K562 (cell line): ENCODE measurements at regions not wholly inside any gene's neighbourhood (a gene's known extent, or its start where the extent isn't known, plus 50 kb on each side); places are given as distances from the start of the nearest gene placed in this dataset.

Experiments
- ATAC-seq: fragments of 200-7000 bp; cut with Tn5 transposase; 3 replicates; pipeline ENCODE4 v1.9.1; 2020; ENCODE audit warnings: moderate library complexity
- BruUV-seq: library from RNA; stranded (reverse); fragments of 400-500 nt; replicated peaks from 2 replicates; lab custom pipeline; 2021; lab: Mats Ljungman, UMichigan
- CTCF ChIA-PET: fragments of 300-600 bp; formaldehyde crosslinking; extraction: SDS; loops from one replicate; lab custom pipeline; 2021; ENCODE audit warnings: low intra/inter-chr PET ratio; lab: Yijun Ruan, JAX
- POLR2A ChIA-PET: fragments of 300-600, 350-650 bp; sonication (Branson Sonifier 250); formaldehyde crosslinking; extraction: SDS; loops from one replicate; lab custom pipeline; 2021; ENCODE audit warnings: antibody characterized with exemption, inconsistent platforms; lab: Yijun Ruan, JAX
- DNase-seq, 4 experiments: peaks; one replicate each; pipeline versions ENCODE4 v3.0.0 to v3.0.0-alpha.2; 2011 to 2018; ENCODE audit warnings: low spot score in 3 of 4, mixed read lengths in 3 of 4; ENCODE audit errors: extremely low read depth in 1 of 4
- FAIRE-seq: peaks from 2 replicates; lab custom pipeline; 2011; peaks lifted over from hg19 to GRCh38; lab: Jason Lieb, UNC
- H2AFZ ChIP-seq: 2 replicates; pipeline ENCODE4 v1.6.0; 2011; ENCODE audit warnings: low read depth, low read length, control low read depth, inconsistent platforms
- H3K27ac ChIP-seq: fragments of 200-600 bp; 3 replicates; pipeline ENCODE4 v1.8.0; 2011; ENCODE audit warnings: low read depth, mild to moderate bottlenecking, control low read depth, inconsistent platforms, low read length, moderate library complexity, mixed read lengths; ENCODE audit errors: extremely low read depth
- H3K27me3 ChIP-seq, 2 experiments: fragments of 300-600 bp in 1 of 2; 2 replicates in 1 of 2; 3 replicates in 1 of 2; pipeline versions ENCODE4 v1.6.0 to v1.8.0; 2011; ENCODE audit warnings: inconsistent platforms in 2 of 2, low read length in 2 of 2, mild to moderate bottlenecking in 1 of 2, mixed read lengths in 1 of 2, moderate library complexity in 1 of 2; ENCODE audit not compliant: control insufficient read depth in 2 of 2, insufficient read depth in 2 of 2
- H3K36me3 ChIP-seq: fragments of 300-600 bp; 3 replicates; pipeline ENCODE4 v1.8.0; 2011; ENCODE audit warnings: mild to moderate bottlenecking, low read length, inconsistent platforms; ENCODE audit not compliant: control insufficient read depth, insufficient read depth
- H3K4me1 ChIP-seq, 2 experiments: fragments of 200-600 bp in 1 of 2; replicated peaks in 1 of 2; 2 replicates in 1 of 2; 3 replicates in 1 of 2; pipeline versions ENCODE4 v1.5.1 to v1.8.0; 2011; ENCODE audit warnings: inconsistent platforms in 2 of 2, low read length in 2 of 2, mild to moderate bottlenecking in 1 of 2, mixed read lengths in 1 of 2, moderate library complexity in 1 of 2; ENCODE audit not compliant: control insufficient read depth in 2 of 2, insufficient read depth in 2 of 2
- H3K4me2 ChIP-seq: 2 replicates; pipeline ENCODE4 v1.6.1; 2011; ENCODE audit warnings: low read length, control low read depth, inconsistent platforms, mixed read lengths; ENCODE audit not compliant: insufficient read depth
- H3K4me3 ChIP-seq: fragments of 200-600 bp; sonication (generic), shearing (Covaris generic); 2 replicates; pipeline ENCODE4 v1.5.1; 2016; ENCODE audit warnings: control low read depth, inconsistent platforms
- H3K79me2 ChIP-seq: fragments of 200-600 bp; 3 replicates; pipeline ENCODE4 v1.8.0; 2011; ENCODE audit warnings: low read length, inconsistent platforms; ENCODE audit not compliant: control insufficient read depth, insufficient read depth
- H3K9ac ChIP-seq, 2 experiments: 2 replicates each; pipeline versions ENCODE4 v1.6.0 to v1.6.1; 2011; ENCODE audit warnings: low read depth in 2 of 2, low read length in 2 of 2, control low read depth in 1 of 2, inconsistent platforms in 1 of 2, mild to moderate bottlenecking in 1 of 2, mixed read lengths in 1 of 2; ENCODE audit not compliant: insufficient read depth in 1 of 2
- H3K9me1 ChIP-seq: one replicate; pipeline ENCODE4 v1.6.0; 2011; ENCODE audit warnings: inconsistent platforms, mild to moderate bottlenecking, low read length, moderate library complexity; ENCODE audit not compliant: control insufficient read depth, insufficient read depth
- H3K9me3 ChIP-seq: replicated peaks from 2 replicates; pipeline ENCODE4 v1.5.1; 2011; ENCODE audit warnings: low read depth, low read length, inconsistent platforms; ENCODE audit not compliant: control insufficient read depth, insufficient read depth
- H4K20me1 ChIP-seq: replicated peaks from 2 replicates; pipeline ENCODE4 v1.6.1; 2011; ENCODE audit warnings: low read length, inconsistent platforms, mixed read lengths; ENCODE audit not compliant: control insufficient read depth, insufficient read depth
- ARID1B ChIP-seq: fragments of 450-650 bp; IDR thresholded peaks from 2 replicates; pipeline ENCODE4 v1.6.1; 2016; ENCODE audit warnings: antibody characterized with exemption, mild to moderate bottlenecking, inconsistent platforms
- CEBPB ChIP-seq: fragments of 450-650 bp; IDR thresholded peaks from 2 replicates; pipeline ENCODE4 v1.6.1; 2016; ENCODE audit warnings: missing genetic modification characterization, missing compliant biosample characterization
- ETV1 ChIP-seq: fragments of 450-650 bp; conservative IDR thresholded peaks from 2 replicates; pipeline ENCODE4 v1.6.1; 2016; ENCODE audit warnings: missing genetic modification characterization, control low read depth, low read depth, missing compliant biosample characterization
- MAFF ChIP-seq: IDR thresholded peaks from 2 replicates; pipeline ENCODE4 v1.6.1; 2012; ENCODE audit warnings: low read length, improper control_type of control experiment
- RFX1 ChIP-seq: fragments of 450-650 bp; IDR thresholded peaks from 2 replicates; pipeline ENCODE4 v1.6.1; 2016; ENCODE audit warnings: mild to moderate bottlenecking, moderate library complexity
- TAF9B ChIP-seq: fragments of 450-650 bp; IDR thresholded peaks from 2 replicates; pipeline ENCODE4 v1.6.1; 2018; ENCODE audit warnings: mild to moderate bottlenecking; ENCODE audit not compliant: partially characterized antibody
- XRCC5 ChIP-seq: fragments of 200-400 bp; formaldehyde crosslinking; IDR thresholded peaks from 2 replicates; pipeline ENCODE4 v1.6.1; 2017; ENCODE audit warnings: low read depth, mild to moderate bottlenecking, low read length
- ZFP91 ChIP-seq: sonication (generic); formaldehyde crosslinking; IDR thresholded peaks from 2 replicates; pipeline ENCODE4 v1.8.0; 2022; ENCODE audit warnings: mild to moderate bottlenecking, missing genetic modification reagents
- ZNF436 ChIP-seq: fragments of 250-450, 450-650 bp; sonication (Bioruptor Pico); formaldehyde crosslinking; IDR thresholded peaks from 2 replicates; pipeline ENCODE4 v1.7.0; 2020; ENCODE audit warnings: mild to moderate bottlenecking
- WGBS: fragments of 100-300 bp; shearing (Covaris generic); methylation state at CpG from one replicate; pipeline ENCODE4 v1.1.6; 2016; ENCODE audit warnings: low coverage, mixed read lengths; ENCODE audit not compliant: insufficient coverage; ENCODE audit errors: missing lambda C conversion rate; 5-methylcytosine and 5-hydroxymethylcytosine counted together
- in situ Hi-C: fragments of 300-500 bp; cut with MboI; formaldehyde crosslinking; loops from 4 replicates; pipeline ENCODE4 v1.15.0; 2018; ENCODE audit warnings: inconsistent platforms, mixed read lengths
- intact Hi-C: fragments of 100-400 bp; cut with micrococcal nuclease; formaldehyde crosslinking; loops from 2 replicates; pipeline ENCODE4 v1.14.2; 2022
- TF ChIP-seq, protein P1 (sequence below): sonication (generic); formaldehyde crosslinking; IDR thresholded peaks from 2 replicates; pipeline ENCODE4 v1.8.0; 2022; ENCODE audit warnings: mild to moderate bottlenecking, missing genetic modification reagents

DNA sequence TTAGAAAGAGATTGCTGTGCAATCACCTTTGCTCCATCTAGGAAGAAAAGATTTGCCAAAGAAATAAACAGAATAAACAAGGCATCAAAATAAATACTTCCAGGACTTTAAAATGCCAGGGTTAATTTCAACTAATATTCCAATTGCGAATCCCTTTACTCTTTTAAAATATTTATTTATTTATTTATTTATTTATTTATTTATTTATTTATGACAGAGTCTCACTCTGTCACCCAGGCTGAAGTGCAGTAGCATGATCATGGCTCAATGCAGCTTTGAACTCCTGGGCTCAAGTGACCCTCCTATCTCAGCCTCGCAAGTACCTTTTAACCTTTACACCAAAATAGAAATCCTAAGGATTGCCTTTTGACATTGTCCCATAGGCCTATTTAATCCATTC lies 191.1 kb downstream of the EDN1 start:
- Histone ChIP-seq H4K20me1 (no peaks in the 10 kb centered on the region), H2AFZ (no peak overlapping the region), H3K9me1 (no peaks in the 10 kb centered on the region), H3K27me3 (no peaks in the 10 kb centered on the region), H3K4me2 (no peak overlapping the region), H3K27ac (no peak overlapping the region), H3K4me1 (no peaks in the 10 kb centered on the region), H3K79me2 (no peaks in the 10 kb centered on the region), H3K4me3 (no peak overlapping the region), H3K9ac (no peak overlapping the region), H3K9me3 (no peaks in the 10 kb centered on the region; the same call in 1 of the 2 replicates), H3K36me3 (no peaks in the 10 kb centered on the region)
- no peak for ATAC-seq
- intact Hi-C loops (no loop called here), in situ Hi-C loops (no loop called here)
- BruUV-seq = no TSS peak
- no peak for DNase-seq
- no peak for FAIRE-seq
- 2% methylated on average over 2 of the region's 2 CpGs for WGBS
- TF ChIP-seq, protein P1, sequence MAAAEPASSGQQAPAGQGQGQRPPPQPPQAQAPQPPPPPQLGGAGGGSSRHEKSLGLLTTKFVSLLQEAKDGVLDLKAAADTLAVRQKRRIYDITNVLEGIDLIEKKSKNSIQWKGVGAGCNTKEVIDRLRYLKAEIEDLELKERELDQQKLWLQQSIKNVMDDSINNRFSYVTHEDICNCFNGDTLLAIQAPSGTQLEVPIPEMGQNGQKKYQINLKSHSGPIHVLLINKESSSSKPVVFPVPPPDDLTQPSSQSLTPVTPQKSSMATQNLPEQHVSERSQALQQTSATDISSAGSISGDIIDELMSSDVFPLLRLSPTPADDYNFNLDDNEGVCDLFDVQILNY = no peak
- ChIA-PET POLR2A (no interaction called here), CTCF (no interaction called here)

DNA sequence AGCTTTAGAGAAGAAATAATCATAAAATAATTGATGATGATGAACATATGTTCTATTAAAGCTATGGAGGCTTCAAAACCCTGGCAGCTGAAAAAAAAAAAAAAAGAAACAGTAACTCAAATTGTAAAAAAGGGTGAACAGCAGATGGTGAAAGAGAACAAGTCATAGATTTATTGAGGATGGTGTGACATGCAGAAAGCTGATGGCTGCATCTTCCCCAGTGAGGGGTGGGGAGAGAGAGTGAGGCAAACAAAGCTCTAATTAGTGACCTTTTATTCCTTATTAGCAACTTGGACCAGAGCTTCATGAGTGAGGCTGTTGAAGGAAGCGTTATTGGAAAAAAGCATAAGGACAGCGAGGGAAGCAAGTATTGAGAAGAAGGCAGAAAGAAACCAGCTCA lies 191.7 kb downstream of the EDN1 start:
- ATAC-seq = no peak
- H3K9me1 ChIP-seq = no peaks in the 10 kb centered on the region
- H3K9me3 ChIP-seq = no peaks in the 10 kb centered on the region; the same call in 1 of the 2 replicates
- no peaks in the 10 kb centered on the region for H3K79me2 ChIP-seq
- no peak for FAIRE-seq
- intact Hi-C loops = no loop called here
- H3K27me3 ChIP-seq = no peaks in the 10 kb centered on the region
- 0% methylated on average over 2 of the region's 2 CpGs for WGBS
- TF ChIP-seq ZNF436 = no peak
- no peak for TF ChIP-seq XRCC5
- TF ChIP-seq ZFP91 (CRISPR knock-in tag) = no peak
- no peak for TF ChIP-seq TAF9B
- TF ChIP-seq CEBPB (tag) = no peak
- no peak for TF ChIP-seq MAFF
- TF ChIP-seq ARID1B = no peak
- TF ChIP-seq ETV1 = no peak
- TF ChIP-seq RFX1 = no peak
- H4K20me1 ChIP-seq = no peaks in the 10 kb centered on the region
- H3K36me3 ChIP-seq = no peaks in the 10 kb centered on the region
- in situ Hi-C loops = no loop called here
- ChIA-PET POLR2A (no interaction called here), CTCF (no interaction called here)
- BruUV-seq = no TSS peak
- no peak overlapping the region for H3K4me3 ChIP-seq
- no peak for DNase-seq
- H3K4me2 ChIP-seq = no peak overlapping the region
- no peak overlapping the region for H3K9ac ChIP-seq
- H3K4me1 ChIP-seq = no peaks in the 10 kb centered on the region
- H3K27ac ChIP-seq = no peak overlapping the region
- no peak overlapping the region for H2AFZ ChIP-seq
